IPS-NIHi7 (cell line): ENCODE measurements at regions not wholly inside any gene's neighbourhood (a gene's known extent, or its start where the extent isn't known, plus 50 kb on each side); places are given as distances from the start of the nearest gene placed in this dataset.

ENCODE experiments used
- DNase-seq: peaks from one replicate; pipeline ENCODE4 v3.0.0; 2012; ENCODE audit warnings: mixed read lengths; ENCODE audit errors: extremely low spot score

GRCh38 chr15:35854316-35854715, 308.4 kb upstream of the DPH6 start:
- DNase-seq, result no peak

GRCh38 chr15:35857567-35858226, 311.7 kb upstream of the DPH6 start:
- DNase-seq, result no peak

- no peak for DNase-seq
Measured at GRCh38 chr15:35858707-35859106, 312.7 kb upstream of the DPH6 start.

DNA sequence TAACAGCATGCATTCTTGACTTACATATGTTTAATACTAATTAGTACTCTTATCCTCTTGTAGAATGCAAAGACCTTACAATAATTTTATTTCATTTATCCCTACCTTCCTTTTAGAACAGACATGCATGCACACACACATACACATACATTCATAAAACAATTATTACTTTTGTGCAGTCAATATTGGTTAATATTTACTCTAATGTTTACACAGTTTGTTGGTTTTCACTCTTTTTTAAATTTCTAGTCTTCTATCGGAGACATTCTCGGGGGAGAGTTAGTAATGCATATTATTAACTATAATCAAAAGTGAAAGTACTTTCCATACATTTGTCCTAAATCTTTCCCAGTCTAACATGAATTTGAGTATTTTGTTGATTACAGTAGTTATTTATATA, 317.7 kb upstream of the DPH6 start:
- no peak for DNase-seq

GRCh38 chr15:35867356-35867755, 321.4 kb upstream of the DPH6 start:
- DNase-seq, result no peak

GRCh38 chr15:35871282-35871681, 325.3 kb upstream of the DPH6 start:
- DNase-seq, result no peak

DNA sequence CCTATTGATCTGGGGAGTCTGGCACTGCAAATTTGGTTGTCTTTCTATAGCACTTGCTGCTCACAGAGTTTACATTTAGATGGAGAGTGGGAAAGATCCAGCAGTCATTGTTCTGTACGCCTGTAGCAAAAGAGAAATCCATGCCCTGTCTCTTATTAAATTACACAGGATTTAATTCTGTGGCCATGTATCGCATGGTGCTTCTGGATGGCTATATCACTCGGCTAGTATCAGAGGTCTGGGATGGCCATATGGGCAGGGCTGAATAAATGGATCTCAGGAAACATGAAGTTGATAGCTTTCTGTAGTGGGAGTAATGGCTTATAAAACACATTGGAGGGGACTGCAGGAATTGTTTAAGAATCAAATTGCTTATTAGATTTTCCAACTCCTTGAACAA, 325.8 kb upstream of the DPH6 start:
- no peak for DNase-seq

- DNase-seq, result no peak
Measured at GRCh38 chr15:35872577-35872976, 326.6 kb upstream of the DPH6 start.

DNA sequence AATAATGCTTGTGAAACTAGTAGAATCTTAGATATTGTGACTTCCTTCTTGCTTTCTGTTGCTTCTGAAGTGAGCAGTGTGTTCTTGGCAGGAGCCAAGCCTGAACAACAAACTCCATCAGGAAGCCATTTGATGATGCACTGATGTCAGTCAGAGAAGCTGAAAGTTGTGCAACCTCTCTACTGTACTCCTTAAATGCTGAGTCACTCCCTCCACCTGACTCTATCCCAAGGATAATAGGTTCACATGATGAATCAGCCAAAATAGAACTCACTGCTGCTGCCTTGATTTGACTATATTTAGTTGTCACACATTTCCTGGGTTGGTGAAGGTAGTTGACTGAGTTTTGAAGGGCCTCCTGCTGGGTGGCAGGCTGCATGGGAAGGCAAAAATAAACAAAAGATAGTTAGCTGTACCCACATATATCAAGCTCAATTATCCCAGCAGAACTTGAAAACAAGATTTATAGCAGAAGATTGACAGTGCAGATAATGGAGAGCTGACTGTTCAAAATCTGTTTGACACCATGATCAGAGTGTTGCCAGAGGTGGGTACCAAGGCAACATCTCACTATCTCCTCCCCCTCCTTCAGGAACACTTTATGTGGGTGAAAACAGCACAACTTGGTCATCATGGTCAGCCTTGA, 328.4 kb upstream of the DPH6 start:
- no peak for DNase-seq

GRCh38 chr15:35876762-35877161, 330.8 kb upstream of the DPH6 start:
- no peak for DNase-seq

- no peak for DNase-seq
Measured at GRCh38 chr15:35880896-35881295, 334.9 kb upstream of the DPH6 start.

DNA sequence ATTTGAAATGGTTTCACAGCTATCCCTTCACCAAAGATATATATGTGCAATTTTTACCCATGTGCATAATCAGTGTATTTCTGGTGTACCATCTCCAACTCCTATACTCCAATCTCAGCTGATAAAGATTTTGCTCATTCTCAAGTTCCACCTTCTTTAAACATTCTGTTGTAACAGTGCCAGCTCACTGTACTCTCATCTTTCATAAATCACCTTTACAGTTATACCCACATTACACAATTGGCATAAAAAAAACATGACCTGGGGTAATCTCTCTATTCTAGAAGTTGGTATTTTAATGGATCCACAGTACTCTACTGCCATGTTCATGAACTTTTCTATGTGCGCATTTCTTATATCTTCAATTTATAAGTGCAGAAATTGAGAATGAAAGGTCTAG, 339.9 kb upstream of the DPH6 start:
- no peak for DNase-seq

DNA sequence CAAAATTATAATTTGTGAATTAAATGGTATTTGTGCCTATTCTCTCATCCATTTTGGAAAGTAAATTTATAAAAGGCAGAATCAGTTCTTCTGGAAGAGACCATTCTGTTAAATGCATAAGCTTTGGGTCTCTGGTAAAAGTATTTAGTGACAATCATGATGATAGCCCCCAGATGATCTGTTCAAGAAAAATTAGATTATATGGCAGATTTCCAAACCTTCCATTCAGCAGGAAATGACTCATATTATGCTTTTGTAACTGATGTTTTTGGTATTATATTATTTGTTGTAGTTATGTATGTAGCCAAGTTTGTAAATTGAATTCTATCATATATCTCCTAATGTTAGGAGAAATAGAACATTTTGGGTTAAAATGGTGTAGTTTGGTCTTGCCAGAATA, 340.8 kb upstream of the DPH6 start:
- DNase-seq, result no peak

GRCh38 chr15:35888815-35889214, 342.9 kb upstream of the DPH6 start:
- no peak for DNase-seq

DNA sequence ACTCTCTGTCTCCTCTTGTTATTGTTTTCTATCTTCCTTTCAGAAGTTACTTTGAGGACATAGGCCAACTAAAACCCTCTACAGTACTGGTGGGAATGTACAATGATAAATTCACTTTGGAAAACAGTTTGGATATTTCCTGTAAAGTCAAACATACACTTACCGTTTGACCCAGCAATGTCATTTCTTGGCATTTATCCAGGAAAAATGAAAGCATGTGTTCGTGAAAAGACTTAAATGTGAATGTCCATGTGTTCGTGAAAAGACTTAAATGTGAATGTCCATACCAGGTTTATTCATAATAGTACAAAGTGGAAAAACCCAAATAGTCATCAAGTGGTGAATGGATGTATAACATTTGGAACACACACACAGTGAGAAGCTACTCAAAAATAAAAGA, 361.5 kb upstream of the DPH6 start:
- no peak for DNase-seq

- no peak for DNase-seq
Measured at GRCh38 chr15:35909414-35909813, 363.4 kb upstream of the DPH6 start.

- DNase-seq, result no peak
Measured at GRCh38 chr15:35910227-35910626, 364.3 kb upstream of the DPH6 start.

- no peak for DNase-seq
Measured at GRCh38 chr15:35911052-35911777, 365.2 kb upstream of the DPH6 start.

- peak; percentile 13 for DNase-seq
Measured at GRCh38 chr15:35912196-35912595, 366.2 kb upstream of the DPH6 start.

DNA sequence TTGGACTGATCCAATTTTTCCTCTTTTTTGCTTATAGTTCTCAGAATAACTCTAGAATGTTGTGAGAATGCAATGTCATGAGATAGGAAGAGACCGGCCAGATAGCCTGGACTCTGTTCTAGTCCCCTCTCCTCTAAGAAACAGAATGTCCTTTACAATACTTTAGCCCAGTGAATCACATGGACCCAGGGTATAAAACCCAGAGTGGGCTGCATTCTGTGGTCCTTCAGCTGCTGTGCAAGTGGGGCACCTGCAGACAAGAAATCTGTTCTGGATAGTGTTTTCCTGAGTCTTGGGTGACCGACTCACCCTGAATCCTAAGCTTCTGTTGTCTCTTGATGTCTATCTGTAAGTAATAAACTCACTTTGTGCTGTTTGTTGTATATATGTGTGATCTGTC, 368.6 kb upstream of the DPH6 start:
- DNase-seq, result no peak

GRCh38 chr15:35921046-35921445, 375.1 kb upstream of the DPH6 start:
- DNase-seq, result no peak

DNA sequence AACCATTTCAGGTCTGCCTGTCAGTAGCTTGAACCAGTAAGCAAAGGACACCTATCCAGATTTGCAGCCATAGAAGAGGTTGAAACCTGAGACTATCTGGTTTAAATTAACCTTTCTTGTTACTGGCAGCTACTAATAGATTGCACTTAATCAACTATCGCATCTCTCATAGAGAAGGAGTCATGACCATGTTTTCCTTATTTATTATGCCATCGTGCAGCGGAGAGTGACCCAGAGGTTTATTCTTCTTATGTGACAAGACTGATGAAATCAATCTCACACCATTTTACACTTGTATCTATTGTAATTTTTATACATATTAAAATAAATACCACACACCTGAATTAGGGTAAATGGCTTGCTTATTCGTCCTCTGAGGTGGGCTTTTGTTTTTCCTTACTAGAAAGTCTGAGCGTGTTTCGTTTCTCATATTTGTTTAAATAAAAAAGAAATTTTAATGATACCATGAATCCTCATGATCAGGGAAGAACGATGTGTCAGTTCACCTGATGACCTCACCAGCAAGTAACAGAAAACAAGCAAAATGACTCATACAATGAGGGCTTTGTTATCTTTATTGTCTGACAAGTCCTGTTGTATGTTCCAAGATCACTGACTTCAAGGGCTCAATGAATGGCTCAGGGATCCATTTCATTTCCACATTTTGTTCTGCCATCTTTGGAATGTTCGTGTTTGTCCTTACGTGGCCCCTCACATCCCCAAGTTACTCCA, 379.5 kb upstream of the DPH6 start:
- no peak for DNase-seq

- DNase-seq, result no peak
Measured at GRCh38 chr15:35926007-35926380, 380.0 kb upstream of the DPH6 start.
